Astrocyte of the spinal cord (primary cell): ENCODE measurements at regions not wholly inside any gene's neighbourhood (a gene's known extent, or its start where the extent isn't known, plus 50 kb on each side); places are given as distances from the start of the nearest gene placed in this dataset.

Experiments
- DNase-seq: peaks from one replicate; pipeline ENCODE4 v3.0.0; 2011; ENCODE audit warnings: low read depth, low spot score
- H3K4me3 ChIP-seq: 2 replicates; pipeline ENCODE4 v1.5.1; 2011; ENCODE audit warnings: low read depth, mild to moderate bottlenecking, low read length, moderate library complexity
- CTCF ChIP-seq: IDR thresholded peaks from 2 replicates; pipeline ENCODE4 v1.5.1; 2012; ENCODE audit warnings: low read depth, mild to moderate bottlenecking, low read length, inconsistent platforms
- in situ Hi-C: cut with HindIII; loops from 2 replicates; pipeline ENCODE4 v1.10.0; 2017; ENCODE audit warnings: low sequenced_read_pairs

GRCh38 chr3:72143966-72144717, 359.2 kb upstream of the PROK2 start:
- in situ Hi-C loops: no loop called here
- no peak overlapping the region for H3K4me3 ChIP-seq
- no peak for DNase-seq
- no peak for TF ChIP-seq CTCF

GRCh38 chr3:72143322-72143721, 358.4 kb upstream of the PROK2 start:
- in situ Hi-C loops: no loop called here
- peak; percentile 63 for DNase-seq
- TF ChIP-seq CTCF: no peak
- H3K4me3 ChIP-seq: no peak overlapping the region

GRCh38 chr3:72142028-72142427, 357.1 kb upstream of the PROK2 start:
- TF ChIP-seq CTCF: no peak
- in situ Hi-C loops: no loop called here
- no peak overlapping the region for H3K4me3 ChIP-seq
- no peak for DNase-seq

- no peak for DNase-seq
- no peak overlapping the region for H3K4me3 ChIP-seq
- TF ChIP-seq CTCF: no peak
- in situ Hi-C loops: no loop called here
Measured at GRCh38 chr3:72141264-72141663, 356.3 kb upstream of the PROK2 start.

- in situ Hi-C loops: no loop called here
- DNase-seq: no peak
- H3K4me3 ChIP-seq: no peak overlapping the region
- no peak for TF ChIP-seq CTCF
Measured at GRCh38 chr3:72139316-72139715, 354.4 kb upstream of the PROK2 start.

- no peak overlapping the region for H3K4me3 ChIP-seq
- TF ChIP-seq CTCF: no peak
- in situ Hi-C loops: no loop called here
- DNase-seq: no peak
Measured at GRCh38 chr3:72137865-72138861, 353.2 kb upstream of the PROK2 start.
